Spleen (tissue), 7 donors: ENCODE measurements at regions not wholly inside any gene's neighbourhood (a gene's known extent, or its start where the extent isn't known, plus 50 kb on each side); places are given as distances from the start of the nearest gene placed in this dataset.
"Not testable (repeated sequence)": the region's sequence is repeated elsewhere in the genome, so short reads cannot be mapped to it uniquely, and the experiment has no call there.

Experiments used
- POLR2A ChIP-seq, 3 donors: fragments of 450-650 bp; IDR thresholded peaks; one replicate each; pipeline ENCODE4 v1.5.1; 2017; ENCODE audit warnings: antibody characterized with exemption in 3 of 3, mild to moderate bottlenecking in 1 of 3
- POLR2AphosphoS5 ChIP-seq, 3 donors: sonication (generic); formaldehyde crosslinking; IDR thresholded peaks; one replicate each; pipeline ENCODE4 v1.5.1; 2017; ENCODE audit warnings: antibody characterized with exemption in 3 of 3
- TF ChIP-seq, protein P1 (sequence below), 11 experiments: fragments of 200-600 bp in 7 of 11; fragments of 450-650 bp in 4 of 11; sonication (generic) in 4 of 11; IDR thresholded peaks in 8 of 11; conservative IDR thresholded peaks in 3 of 11; 1 replicate in 7 of 11; 2 replicates in 4 of 11; pipeline versions ENCODE4 v1.4.0 to v1.8.0; 2016 to 2021; ENCODE audit warnings: antibody characterized with exemption in 11 of 11, inconsistent platforms in 4 of 11, mild to moderate bottlenecking in 1 of 11
- donor health status: DM: no; HTN: no; CAD: no; lungs with moderate emphysema.
- donor health status: DM: no; HTN: no; CAD: no.
- donor health status: DM: no; HTN: no; CAD: no.

DNA sequence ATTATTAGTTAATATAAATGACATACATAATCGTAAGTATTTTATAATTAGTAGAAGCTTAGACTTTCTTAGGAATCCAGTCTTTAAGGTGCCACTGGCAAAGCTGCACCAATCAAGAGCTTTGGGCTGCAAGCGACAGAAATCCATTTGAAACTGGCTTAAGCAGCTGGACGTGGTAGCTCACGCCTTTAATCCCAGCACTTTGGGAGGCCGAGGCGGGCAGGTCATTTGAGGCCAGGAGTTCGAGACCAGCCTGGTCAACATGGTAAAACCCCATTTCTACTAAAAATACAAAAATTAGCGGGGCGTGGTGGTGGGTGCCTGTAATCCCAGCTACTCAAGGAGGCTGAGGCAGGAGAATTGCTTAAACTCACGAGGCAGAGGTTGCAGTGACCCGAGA, 71.8 kb upstream of the HPCAL1 start:
- TF ChIP-seq POLR2A, POLR2AphosphoS5 (IDR thresholded peaks at IDR 0.05): not testable (repeated sequence)
- TF ChIP-seq, protein P1, sequence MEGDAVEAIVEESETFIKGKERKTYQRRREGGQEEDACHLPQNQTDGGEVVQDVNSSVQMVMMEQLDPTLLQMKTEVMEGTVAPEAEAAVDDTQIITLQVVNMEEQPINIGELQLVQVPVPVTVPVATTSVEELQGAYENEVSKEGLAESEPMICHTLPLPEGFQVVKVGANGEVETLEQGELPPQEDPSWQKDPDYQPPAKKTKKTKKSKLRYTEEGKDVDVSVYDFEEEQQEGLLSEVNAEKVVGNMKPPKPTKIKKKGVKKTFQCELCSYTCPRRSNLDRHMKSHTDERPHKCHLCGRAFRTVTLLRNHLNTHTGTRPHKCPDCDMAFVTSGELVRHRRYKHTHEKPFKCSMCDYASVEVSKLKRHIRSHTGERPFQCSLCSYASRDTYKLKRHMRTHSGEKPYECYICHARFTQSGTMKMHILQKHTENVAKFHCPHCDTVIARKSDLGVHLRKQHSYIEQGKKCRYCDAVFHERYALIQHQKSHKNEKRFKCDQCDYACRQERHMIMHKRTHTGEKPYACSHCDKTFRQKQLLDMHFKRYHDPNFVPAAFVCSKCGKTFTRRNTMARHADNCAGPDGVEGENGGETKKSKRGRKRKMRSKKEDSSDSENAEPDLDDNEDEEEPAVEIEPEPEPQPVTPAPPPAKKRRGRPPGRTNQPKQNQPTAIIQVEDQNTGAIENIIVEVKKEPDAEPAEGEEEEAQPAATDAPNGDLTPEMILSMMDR (IDR thresholded peaks at IDR 0.05 in 8 of 11, conservative IDR thresholded peaks at IDR 0.05 in 3 of 11): not testable (repeated sequence)
